Activated naive CD4-positive, alpha-beta T cell treated with anti-CD3 and anti-CD28 coated beads, Interleukin-2, amount 50 U/mL, for 16 hours (primary cell): ENCODE measurements at regions not wholly inside any gene's neighbourhood (a gene's known extent, or its start where the extent isn't known, plus 50 kb on each side); places are given as distances from the start of the nearest gene placed in this dataset.
"Not testable (repeated sequence)": the region's sequence is repeated elsewhere in the genome, so short reads cannot be mapped to it uniquely, and the experiment has no call there.

Source experiments
- DNase-seq: peaks from one replicate; pipeline ENCODE4 v3.0.0-alpha.2; 2020

DNA sequence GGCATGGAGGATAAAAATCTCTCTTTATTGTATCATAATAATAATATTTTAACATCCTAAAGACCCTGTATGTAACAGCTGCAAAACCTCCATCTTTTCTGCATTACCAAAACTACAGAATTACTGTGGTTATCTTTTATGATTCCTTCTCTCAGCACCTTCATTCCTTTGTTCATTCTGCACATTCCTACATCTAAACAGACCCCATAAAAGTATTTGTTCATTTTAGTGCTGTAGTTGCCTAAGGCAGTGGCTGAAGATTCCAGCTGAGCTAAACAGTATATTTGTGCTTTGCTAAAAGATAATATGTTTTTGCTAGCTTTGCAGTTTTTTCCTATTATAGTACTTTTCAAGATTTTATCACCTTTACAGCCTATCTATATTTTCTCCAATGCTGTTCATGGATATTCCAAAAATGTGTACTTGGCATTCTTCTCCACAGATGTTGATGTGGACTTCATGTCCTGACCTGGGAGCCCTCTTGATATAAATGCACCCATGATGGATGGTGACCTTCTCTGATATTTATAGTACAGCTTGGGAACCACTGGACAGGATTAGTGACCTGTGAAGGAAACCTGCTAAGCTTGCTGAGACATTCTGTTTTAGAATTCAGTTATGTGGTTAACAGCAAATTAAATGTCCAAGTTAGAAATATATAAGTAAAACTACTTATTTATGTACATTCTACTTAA lies 2832.9 kb upstream of the PCDH20 start:
- DNase-seq = no peak

DNA sequence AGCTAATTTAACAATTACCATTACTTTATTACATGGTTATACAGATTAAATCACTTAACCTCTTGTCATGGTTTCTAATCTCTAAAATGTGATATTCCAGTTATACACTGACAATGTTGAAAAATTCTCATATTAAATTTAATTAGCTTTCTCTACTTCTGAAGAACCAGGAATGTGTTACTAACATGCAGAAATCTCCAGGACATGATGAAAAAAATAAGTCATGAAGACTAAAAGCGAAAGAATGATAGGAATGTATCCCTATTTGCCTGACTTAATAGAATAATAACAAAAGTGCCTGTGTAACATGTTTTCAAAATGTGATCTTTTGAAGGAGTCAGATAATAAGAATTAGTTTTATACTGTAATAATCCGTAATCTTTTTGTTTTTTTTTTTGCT lies 2823.7 kb upstream of the PCDH20 start:
- no peak for DNase-seq

DNA sequence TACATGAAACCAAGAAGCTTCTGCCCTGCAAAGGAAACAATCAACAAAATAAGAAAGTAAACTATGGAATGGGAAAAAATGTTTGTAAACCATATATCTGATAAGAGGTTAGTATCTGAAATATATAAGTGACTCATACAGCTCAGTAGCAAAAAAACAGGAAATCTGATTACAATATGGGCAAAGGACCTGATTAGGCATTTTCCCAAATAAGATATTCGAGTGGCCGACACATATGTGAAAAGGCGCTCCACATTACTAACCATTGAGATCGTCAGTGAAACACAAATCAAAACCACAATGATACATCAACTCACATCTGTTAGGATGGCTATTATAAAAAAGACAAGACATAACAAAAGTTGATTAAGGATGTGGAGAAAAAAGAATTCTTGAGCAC lies 2818.6 kb upstream of the PCDH20 start:
- no peak for DNase-seq

DNA sequence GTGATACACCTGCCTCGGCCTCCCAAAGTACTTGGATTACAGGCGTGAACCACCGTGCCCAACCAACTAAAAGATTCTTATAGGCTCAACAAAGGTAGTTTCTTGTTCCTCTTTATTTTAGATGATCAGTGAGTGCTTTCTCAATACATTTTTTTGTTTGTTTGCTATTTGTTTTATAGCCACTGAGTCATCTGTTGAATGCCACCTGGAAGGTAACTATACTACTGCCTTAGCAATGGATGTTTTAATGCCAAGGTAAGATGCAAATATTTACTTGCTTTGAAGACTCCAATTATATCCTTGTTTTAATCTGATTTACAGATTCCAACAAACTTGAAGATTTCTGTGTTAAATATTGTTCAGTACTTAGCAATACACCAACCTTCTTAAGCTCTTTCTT lies 2807.4 kb upstream of the PCDH20 start:
- no peak for DNase-seq

DNA sequence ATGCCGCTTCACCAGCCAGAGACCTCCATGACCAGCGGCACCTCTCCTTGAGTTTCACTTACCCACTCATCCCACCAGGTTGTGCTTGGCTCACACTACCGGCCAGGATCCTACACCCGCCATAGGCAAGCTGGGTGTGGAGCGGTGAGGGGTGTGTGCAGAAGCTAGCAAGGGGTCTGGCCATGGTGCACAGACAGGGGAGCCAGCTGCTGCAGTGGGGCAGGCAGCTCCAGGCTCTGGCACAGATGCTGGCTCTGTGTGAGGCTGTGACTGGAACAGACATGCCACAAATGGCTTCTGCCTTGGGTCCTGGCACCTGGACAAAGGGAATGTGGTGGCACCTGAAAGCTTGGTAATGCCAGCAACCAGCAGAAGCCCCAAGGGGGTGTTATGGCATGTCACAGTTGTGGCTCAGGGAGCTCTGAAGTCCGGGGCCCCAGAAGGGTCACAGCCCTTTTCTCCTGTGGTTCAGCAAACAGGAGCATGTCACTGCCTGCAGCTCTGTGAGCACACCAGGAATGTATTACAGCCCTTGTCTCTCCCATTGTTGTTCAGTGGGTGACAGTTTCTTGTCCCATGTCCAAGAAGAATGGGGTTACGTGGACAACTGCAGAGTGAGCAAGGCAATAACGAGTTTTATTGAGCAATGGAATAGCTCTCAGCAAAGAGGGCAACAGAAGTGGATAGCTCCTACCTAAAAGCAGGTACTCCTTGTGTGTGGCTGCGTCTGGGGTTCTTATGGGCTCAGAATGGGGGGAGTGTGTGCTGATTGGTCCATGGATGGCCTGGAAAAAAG lies 2791.0 kb upstream of the PCDH20 start:
- DNase-seq = no peak

DNA sequence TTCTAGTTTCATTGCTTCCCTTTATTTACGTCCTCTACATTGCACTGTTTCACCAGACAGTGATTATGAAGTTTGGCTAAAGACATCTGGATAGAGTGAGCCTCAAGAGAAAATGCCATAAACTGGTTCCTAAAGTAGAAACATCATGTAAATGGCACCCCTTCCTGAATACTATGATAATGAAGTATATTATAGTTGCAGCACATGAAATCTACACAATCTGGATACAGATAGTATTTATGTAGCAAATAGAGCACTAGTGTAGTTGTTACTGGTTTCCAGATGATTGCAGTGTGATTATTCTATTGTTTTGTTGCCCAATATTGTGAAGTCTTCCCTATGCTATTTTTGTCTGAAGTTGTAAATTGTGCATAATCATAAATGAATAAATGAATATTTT lies 2786.9 kb upstream of the PCDH20 start:
- no peak for DNase-seq

DNA sequence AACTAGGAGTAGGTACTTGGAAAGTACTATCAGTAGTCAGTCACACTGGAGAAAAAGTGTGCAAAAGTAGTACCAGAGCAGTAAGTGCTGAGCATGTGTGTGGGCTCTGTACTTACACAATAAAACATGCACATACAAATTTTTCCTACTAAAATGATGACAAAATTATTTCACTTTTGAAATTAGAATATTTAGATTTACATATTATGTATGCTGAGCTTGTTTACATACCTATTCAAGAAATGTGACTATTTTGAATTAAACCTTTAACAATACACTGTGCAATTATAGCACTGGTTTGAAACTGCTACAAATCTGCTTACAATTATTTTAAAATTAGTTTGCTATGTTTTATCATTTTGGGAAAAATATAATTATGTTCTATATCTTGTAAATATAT lies 2781.6 kb upstream of the PCDH20 start:
- no peak for DNase-seq

DNA sequence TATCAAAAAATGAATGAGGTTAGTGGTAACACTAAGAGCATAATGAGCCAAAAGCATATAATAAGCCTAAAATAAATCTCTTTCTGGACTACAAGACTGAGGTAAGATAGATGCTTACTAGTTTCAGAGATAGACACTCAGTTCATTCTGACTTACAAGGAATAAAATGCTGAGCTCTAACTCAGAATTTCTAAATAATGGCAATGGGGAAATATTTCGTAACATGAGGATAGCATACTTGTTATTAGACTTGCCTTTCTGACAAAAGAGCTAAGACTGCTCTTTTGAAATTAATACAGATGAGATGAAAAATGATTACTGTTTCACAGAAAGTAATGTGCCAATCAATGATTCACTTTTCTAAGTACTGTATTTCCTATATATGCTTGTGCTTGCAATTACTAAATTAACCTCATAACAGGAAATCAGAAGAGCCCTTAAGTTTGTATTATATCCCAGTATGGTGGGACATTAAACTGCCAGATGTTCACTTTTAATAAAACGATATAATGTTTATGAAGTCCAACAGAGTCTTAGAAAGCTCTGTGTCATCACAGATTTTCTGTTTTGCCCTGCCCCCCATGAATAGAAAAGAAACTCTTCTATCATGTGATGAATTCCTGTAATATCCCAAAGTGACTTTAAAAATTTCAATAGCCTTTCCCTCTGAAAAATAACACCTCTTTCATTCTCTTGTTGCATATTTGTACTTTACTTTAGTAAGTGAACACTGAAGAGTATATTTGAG lies 2771.0 kb upstream of the PCDH20 start:
- no peak for DNase-seq

DNA sequence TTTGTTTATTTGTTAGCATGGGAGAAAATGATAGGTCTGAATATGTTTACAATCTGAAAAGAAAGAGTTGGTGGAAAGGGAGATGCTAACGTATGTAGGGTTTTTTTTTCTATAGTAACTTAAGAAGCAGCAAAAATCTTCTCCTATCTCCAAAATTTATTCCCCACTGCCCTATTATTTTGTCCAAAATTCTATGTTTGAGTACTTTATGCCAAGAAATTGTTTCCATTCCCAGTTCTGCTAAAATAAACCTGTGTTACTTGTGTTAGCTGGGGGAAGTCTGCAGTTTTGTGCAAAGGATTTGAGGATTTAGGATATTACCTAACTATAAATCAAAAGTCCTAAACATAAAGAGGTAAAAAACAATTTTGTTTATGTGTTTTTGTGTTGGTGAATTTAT lies 2770.4 kb upstream of the PCDH20 start:
- DNase-seq = no peak

DNA sequence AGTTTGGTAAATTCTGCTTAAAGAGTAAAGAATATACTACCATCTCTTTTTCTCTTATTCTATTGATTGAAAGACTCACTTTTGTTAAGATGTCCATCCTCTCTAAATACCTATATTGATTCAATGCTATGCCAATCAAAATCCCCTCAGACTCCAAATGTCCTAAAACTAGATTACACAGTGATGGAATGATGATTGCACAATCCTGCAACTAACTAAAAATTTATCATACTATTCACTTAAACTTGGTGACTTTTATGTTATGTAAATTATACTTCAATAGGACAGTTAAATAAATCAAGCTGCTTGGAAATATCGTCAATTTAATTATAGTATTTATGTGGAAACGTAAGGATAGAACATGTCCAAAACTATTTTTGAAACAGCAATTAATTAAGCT lies 2765.1 kb upstream of the PCDH20 start:
- DNase-seq = no peak

DNA sequence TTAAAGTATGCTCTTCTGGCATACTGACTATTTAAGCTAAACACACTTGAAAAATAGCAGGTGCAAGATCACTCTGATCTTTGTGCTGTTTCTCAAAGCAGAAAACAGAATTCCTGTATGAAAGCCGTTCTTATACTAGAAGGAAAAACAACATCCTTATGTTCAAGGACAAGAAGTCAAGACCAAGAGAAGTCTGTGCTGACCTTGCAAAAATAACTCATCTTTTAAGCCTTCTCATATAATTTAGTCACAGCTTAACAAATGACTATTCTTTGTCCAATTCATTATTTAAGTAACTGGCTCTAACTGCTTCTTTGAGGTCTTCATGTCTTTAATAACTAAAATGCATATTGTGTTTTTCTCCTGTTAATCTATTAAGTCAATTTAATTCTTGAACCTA lies 2750.2 kb upstream of the PCDH20 start:
- no peak for DNase-seq

DNA sequence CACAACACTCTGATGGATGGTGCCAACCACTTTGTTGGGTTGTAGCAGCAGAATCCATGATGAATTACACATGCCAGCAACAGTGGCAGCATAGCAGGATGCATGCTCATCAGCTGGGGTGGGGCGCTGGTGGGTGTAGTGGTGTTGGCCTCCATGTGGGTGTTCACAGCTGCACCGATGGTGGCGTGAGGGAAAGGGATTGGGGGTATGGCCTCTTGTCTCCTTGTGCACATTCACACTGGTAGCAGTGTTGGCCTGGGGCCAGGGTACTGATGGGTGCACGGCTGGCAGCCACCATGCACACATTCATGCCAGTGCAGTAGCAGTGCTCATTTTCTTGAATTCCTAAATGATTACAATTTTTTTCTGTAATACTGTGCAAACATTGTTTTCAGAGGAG lies 2748.8 kb upstream of the PCDH20 start:
- no peak for DNase-seq

DNA sequence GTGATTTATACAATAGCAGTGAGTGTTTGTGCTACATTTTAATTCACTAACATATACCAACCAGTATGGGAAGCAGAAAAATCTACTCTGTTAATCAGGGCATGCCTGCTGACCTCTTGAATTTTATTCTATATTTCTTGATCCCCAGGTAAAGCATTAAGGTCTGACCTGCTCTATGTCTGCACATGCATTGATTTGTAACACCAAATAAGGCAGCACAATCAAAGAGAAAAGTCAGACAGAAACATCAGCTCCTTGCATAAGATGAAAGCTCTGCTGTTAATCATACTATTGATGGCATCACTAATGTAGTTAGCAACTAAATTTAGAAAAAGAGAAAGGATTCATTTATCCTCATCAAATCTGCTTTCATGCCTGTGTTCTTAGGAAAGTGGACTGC lies 2744.8 kb upstream of the PCDH20 start:
- no peak for DNase-seq

DNA sequence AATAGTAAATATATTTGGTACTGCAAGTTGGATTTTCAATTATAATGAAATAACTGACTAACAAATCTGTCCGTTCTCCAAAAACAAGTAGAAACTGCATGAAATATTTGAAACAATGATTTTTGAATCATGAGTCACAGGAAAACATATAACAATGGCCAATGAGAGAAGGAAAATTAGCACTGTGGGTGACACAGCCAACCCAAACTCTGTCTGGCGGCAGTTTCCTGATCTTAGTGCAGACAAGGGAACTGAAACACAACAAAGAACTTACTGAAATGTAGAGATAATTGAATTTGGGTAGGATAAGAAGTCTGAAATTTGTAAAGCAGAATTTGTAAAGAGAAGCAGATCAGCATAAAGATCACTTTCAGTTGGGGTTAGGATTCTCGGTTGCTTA lies 2743.3 kb upstream of the PCDH20 start:
- DNase-seq = no peak

DNA sequence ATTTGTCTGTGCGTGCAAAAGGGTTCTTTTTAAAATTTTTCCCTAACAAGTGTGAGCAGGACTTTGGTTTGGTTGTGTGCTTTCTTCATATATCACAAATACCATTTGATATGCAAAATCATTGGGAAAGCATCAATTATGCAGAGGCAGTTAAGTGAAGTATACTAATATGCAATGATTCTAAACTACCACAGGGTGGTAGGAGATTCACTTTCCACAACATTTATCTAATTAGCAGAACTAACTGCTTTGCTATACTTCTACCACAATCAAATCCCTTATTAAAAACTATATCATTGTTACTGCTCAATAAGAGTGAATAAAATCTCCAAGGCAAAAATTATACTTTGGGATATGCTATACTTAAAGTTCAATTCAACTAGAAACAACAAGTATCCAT lies 2738.9 kb upstream of the PCDH20 start:
- DNase-seq = no peak

DNA sequence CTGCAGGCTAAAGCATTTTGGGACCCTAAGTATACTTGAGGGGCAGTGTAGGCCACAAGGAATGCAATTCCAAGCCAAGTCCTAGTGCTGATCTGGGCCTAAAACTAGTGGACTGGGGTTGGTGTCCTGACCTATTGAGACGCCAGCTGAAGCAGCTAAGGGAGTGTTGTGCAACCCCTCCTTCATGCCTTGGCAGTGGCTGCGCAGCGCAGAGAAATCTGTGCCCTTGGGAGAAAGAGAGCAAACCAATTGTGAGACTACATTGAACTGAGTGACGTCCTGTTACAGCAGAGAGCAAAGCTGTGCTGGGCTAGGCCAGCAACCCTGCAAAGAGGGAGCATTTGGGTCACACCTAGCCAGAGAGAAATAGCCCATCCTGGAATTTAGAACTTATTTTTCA lies 2715.0 kb upstream of the PCDH20 start:
- DNase-seq = no peak

DNA sequence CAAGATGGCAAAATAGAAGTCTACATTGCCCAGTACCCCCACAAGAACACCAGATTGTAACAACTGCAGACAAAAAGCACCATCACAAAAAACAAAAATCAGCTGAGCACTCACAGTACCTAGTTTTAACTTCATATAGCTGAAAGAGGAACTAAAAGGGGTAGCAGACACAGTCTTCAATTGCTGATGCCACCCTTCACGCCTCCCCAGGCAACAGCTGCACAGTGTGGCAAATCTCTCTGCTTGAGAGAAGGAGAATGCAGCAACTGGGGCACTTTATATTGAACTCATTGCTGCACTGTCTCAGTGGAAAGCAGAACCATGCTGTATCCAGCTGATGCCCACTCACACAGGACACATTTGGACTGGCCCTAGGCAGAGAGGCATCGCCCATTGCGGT lies 2714.5 kb upstream of the PCDH20 start:
- DNase-seq = no peak

DNA sequence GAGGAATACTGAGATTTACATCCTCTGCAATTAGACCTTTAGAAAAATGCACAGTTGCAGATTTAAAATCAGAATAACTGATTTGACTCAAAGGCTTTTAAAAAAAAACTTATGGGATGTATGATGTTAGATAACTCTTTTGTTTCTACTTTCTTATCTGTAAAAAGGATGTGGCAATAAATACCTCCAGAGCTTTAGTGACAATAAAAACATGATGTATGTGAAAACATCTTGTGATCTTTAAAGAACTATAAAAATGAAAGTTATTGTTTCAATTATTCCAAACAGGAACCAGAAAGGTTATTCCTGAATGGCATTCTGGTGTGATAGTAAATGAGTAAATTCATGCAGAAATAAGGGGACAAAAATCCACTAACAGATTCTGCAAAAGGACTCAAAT lies 2712.2 kb upstream of the PCDH20 start:
- no peak for DNase-seq

DNA sequence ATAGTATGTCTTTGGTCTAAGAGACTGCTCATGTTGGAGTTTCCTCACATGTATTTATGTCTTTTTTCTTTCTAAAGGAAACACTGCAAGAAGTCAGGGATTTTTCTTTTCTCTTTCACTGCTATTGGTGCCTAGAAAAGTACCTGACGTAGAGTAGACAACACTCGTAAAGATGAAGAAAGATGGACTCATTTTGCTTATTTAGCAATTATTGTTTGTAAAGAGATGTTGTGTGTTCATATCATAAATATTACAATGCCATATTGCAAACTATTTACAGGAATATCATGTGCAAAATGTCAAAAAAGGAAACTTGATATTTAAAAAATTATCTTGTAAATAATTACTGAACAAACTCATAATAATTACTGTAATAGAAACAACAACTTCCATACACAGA lies 2711.5 kb upstream of the PCDH20 start:
- no peak for DNase-seq

DNA sequence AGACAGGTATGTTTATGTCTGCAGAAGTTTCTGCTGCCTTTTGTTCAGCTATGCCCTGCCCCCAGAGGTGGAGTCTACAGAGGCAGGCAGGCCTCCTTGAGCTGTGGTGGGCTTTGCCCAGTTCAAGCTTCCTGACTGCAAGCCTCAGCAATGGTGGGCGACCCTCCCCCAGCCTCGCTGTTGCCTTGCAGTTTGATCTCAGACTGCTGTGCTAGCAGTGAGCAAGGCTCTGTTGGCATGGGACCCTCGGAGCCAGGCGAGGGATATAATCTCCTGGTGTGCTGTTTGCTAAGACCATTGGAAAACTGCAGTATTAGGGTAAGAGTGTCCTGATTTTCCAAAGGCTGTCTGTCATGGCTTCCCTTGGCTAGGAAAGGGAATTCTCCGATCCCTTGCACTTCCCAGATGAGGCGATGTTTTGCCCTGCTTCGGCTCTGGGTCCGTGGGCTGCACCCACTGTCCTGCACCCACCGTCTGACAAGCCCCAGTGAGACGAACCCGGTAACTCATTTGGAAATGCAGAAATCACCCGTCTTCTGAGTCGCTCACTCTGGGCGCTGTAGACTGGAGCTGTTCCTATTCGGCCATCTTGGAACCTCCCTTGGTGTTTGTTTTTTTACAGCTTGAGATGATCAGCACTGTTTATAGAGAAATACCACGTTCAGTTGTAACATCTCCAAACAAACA lies 2705.5 kb upstream of the PCDH20 start:
- not testable (repeated sequence) for DNase-seq

DNA sequence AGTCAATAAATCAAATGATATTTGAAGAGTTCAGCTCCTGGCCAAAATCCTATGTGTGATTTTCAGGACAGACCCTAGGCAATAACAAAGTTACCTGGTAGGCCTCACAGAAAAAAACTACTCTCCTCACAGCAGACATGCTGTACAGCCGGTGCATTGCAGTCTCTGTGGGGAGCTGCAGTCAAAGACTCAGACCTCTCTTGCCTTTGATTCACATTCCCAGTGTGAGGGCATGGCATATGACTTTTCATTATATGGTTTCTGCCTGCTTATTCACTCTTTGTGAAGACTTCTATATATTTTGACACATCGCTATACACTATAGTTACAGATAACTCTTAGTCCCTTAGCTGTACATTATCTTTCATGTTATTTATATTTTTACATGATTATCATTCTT lies 2684.3 kb upstream of the PCDH20 start:
- no peak for DNase-seq

DNA sequence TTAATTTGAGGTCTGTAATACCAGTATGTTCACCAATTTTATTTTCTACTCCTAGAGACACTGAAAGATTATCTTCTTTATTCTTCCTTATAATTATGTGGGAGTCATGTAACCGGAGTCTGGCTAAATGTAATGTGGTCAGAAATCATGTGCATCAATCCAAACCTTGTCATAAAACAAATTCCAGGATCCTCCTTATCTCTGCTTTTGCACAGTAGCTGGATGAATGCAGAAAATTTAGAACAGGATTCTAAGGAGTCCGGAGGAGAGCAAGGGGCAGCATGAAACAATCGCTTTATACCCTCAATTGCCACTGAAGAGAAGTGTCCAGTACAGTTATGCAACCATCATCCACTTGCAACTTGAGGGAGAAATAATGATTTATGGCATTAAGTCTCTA lies 2674.7 kb upstream of the PCDH20 start:
- DNase-seq = no peak

DNA sequence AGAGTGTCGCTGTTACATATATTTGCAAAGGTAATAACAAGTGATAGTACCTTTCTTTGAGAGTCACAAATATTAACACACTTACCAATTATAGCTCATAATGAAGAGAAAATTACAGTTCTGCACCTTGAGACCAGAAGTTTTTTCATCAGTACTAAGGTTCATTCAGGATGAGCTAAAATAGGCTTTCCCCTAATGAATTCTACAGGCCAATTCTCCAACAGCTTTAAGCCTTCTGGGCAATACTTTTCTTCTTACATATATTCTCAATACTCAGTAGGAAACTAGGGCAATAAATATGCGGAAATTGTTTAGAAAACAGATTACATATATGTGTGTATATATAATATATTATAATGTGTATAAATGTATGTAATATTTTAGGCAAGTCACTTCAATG lies 2672.8 kb upstream of the PCDH20 start:
- no peak for DNase-seq

DNA sequence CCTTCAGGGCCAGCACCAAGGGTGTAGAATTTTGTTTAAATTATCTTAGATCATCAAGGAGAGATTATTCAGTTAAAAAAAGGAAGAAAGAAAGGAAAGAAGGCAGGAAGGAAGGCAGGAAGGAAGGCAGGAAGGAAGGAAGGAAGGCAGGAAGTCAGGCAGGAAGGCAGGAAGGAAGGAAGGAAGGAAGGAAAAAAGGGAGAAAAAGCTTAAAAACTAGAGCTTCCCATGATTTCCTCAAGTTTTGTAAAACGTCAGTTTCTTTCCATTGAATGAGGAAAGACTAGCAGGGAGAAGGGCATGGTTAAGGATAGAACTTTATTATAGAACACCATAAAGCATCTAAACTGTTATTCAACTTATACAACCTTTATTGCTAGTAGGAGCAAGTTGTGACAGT lies 2672.0 kb upstream of the PCDH20 start:
- no peak for DNase-seq
